ENCODE measurements at regions not wholly inside any gene's neighbourhood (a gene's known extent, or its start where the extent isn't known, plus 50 kb on each side); places are given as distances from the start of the nearest gene placed in this dataset.
"Not testable (repeated sequence)": the region's sequence is repeated elsewhere in the genome, so short reads cannot be mapped to it uniquely, and the experiment has no call there.

GRCh38 chr1:149304796-149305195 lies 170.0 kb upstream of the NBPF19 start:
- TF ChIP-seq CTCF (IDR thresholded peaks at IDR 0.05; ENCODE audit: borderline replicate concordance, extremely low read depth, low read length, poor library complexity, severe bottlenecking); EZH2 (IDR thresholded peaks at IDR 0.05; ENCODE audit: borderline replicate concordance, low read depth, low read length, severe bottlenecking): not testable (repeated sequence)

Measured in DND-41 (cell line).